ENCODE measurements at regions not wholly inside any gene's neighbourhood (a gene's known extent, or its start where the extent isn't known, plus 50 kb on each side); places are given as distances from the start of the nearest gene placed in this dataset.

GRCh38 chr2:33904801-33905200 lies 305.7 kb upstream of the FAM98A start:
- Histone ChIP-seq H3K36me3 (ENCODE audit: low read length) (no peaks in the 10 kb centered on the region), H3K4me2 (ENCODE audit: low read depth, low read length, poor library complexity, severe bottlenecking) (no peak overlapping the region), H2AFZ (ENCODE audit: low read depth, low read length, severe bottlenecking) (no peak overlapping the region), H3K4me3 (ENCODE audit: insufficient read depth, low read length, poor library complexity, severe bottlenecking) (no peak overlapping the region), H3K9ac (ENCODE audit: low read length) (no peak overlapping the region), H3K79me2 (ENCODE audit: insufficient read depth, low read length) (no peaks in the 10 kb centered on the region), H3K9me2 (replicated peaks; ENCODE audit: insufficient read depth, low read length) (no peaks in the 10 kb centered on the region), H4K20me1 (ENCODE audit: low read depth, low read length) (no peaks in the 10 kb centered on the region), H3F3A (ENCODE audit: insufficient read depth) (no peaks in the 10 kb centered on the region), H3K27ac (ENCODE audit: low read depth, low read length) (no peak overlapping the region), H3K9me3 (ENCODE audit: insufficient read depth, low read length) (no peaks in the 10 kb centered on the region), H3K27me3 (ENCODE audit: low read length) (no peaks in the 10 kb centered on the region)
- no peak for TF ChIP-seq EZH2phosphoT487 (conservative IDR thresholded peaks at IDR 0.05; ENCODE audit: low read length)
- no peak for TF ChIP-seq CTCF (IDR thresholded peaks at IDR 0.05; ENCODE audit: insufficient read depth, low read length, poor library complexity, severe bottlenecking)

GRCh38 chr2:33903701-33904100 lies 304.6 kb upstream of the FAM98A start:
- Histone ChIP-seq H3K79me2 (ENCODE audit: insufficient read depth, low read length) (no peaks in the 10 kb centered on the region), H4K20me1 (ENCODE audit: low read depth, low read length) (no peaks in the 10 kb centered on the region), H3K4me3 (ENCODE audit: insufficient read depth, low read length, poor library complexity, severe bottlenecking) (no peak overlapping the region), H3K9me3 (ENCODE audit: insufficient read depth, low read length) (no peaks in the 10 kb centered on the region), H3K27ac (ENCODE audit: low read depth, low read length) (no peak overlapping the region), H3K27me3 (ENCODE audit: low read length) (no peaks in the 10 kb centered on the region), H2AFZ (ENCODE audit: low read depth, low read length, severe bottlenecking) (no peak overlapping the region), H3F3A (ENCODE audit: insufficient read depth) (no peaks in the 10 kb centered on the region), H3K36me3 (ENCODE audit: low read length) (no peaks in the 10 kb centered on the region), H3K9me2 (replicated peaks; ENCODE audit: insufficient read depth, low read length) (no peaks in the 10 kb centered on the region), H3K4me2 (ENCODE audit: low read depth, low read length, poor library complexity, severe bottlenecking) (no peak overlapping the region), H3K9ac (ENCODE audit: low read length) (no peak overlapping the region)
- TF ChIP-seq CTCF (IDR thresholded peaks at IDR 0.05; ENCODE audit: insufficient read depth, low read length, poor library complexity, severe bottlenecking), result no peak
- TF ChIP-seq EZH2phosphoT487 (conservative IDR thresholded peaks at IDR 0.05; ENCODE audit: low read length), result no peak

- Histone ChIP-seq H3K9me3 (ENCODE audit: insufficient read depth, low read length) (no peaks in the 10 kb centered on the region), H4K20me1 (ENCODE audit: low read depth, low read length) (no peaks in the 10 kb centered on the region), H3K9ac (ENCODE audit: low read length) (no peak overlapping the region), H3K27me3 (ENCODE audit: low read length) (no peaks in the 10 kb centered on the region), H2AFZ (ENCODE audit: low read depth, low read length, severe bottlenecking) (no peak overlapping the region), H3K4me2 (ENCODE audit: low read depth, low read length, poor library complexity, severe bottlenecking) (no peak overlapping the region), H3K79me2 (ENCODE audit: insufficient read depth, low read length) (no peaks in the 10 kb centered on the region), H3K27ac (ENCODE audit: low read depth, low read length) (no peak overlapping the region), H3K4me3 (ENCODE audit: insufficient read depth, low read length, poor library complexity, severe bottlenecking) (no peak overlapping the region), H3K36me3 (ENCODE audit: low read length) (no peaks in the 10 kb centered on the region), H3F3A (ENCODE audit: insufficient read depth) (no peaks in the 10 kb centered on the region), H3K9me2 (replicated peaks; ENCODE audit: insufficient read depth, low read length) (no peaks in the 10 kb centered on the region)
- TF ChIP-seq EZH2phosphoT487 (conservative IDR thresholded peaks at IDR 0.05; ENCODE audit: low read length), result no peak
- no peak for TF ChIP-seq CTCF (IDR thresholded peaks at IDR 0.05; ENCODE audit: insufficient read depth, low read length, poor library complexity, severe bottlenecking)
Observed at GRCh38 chr2:33903215-33903614, 304.1 kb upstream of the FAM98A start.

- Histone ChIP-seq H3K4me2 (ENCODE audit: low read depth, low read length, poor library complexity, severe bottlenecking) (no peak overlapping the region), H3K9me2 (replicated peaks; ENCODE audit: insufficient read depth, low read length) (no peaks in the 10 kb centered on the region), H4K20me1 (ENCODE audit: low read depth, low read length) (no peaks in the 10 kb centered on the region), H3F3A (ENCODE audit: insufficient read depth) (no peaks in the 10 kb centered on the region), H3K36me3 (ENCODE audit: low read length) (no peaks in the 10 kb centered on the region), H3K27ac (ENCODE audit: low read depth, low read length) (no peak overlapping the region), H3K9ac (ENCODE audit: low read length) (no peak overlapping the region), H2AFZ (ENCODE audit: low read depth, low read length, severe bottlenecking) (no peak overlapping the region), H3K4me3 (ENCODE audit: insufficient read depth, low read length, poor library complexity, severe bottlenecking) (no peak overlapping the region), H3K9me3 (ENCODE audit: insufficient read depth, low read length) (no peaks in the 10 kb centered on the region), H3K27me3 (ENCODE audit: low read length) (no peaks in the 10 kb centered on the region), H3K79me2 (ENCODE audit: insufficient read depth, low read length) (no peaks in the 10 kb centered on the region)
- TF ChIP-seq EZH2phosphoT487 (conservative IDR thresholded peaks at IDR 0.05; ENCODE audit: low read length), result no peak
- no peak for TF ChIP-seq CTCF (IDR thresholded peaks at IDR 0.05; ENCODE audit: insufficient read depth, low read length, poor library complexity, severe bottlenecking)
Observed at GRCh38 chr2:33900610-33901009, 301.5 kb upstream of the FAM98A start.

Data from SU-DHL-6 (cell line).